Activated CD4-positive, alpha-beta T cell treated with anti-CD3 and anti-CD28 coated beads, Interleukin-2, amount 10 ng/mL, durations not matched to agents 24 days and 14 days (primary cell): ENCODE measurements at regions not wholly inside any gene's neighbourhood (a gene's known extent, or its start where the extent isn't known, plus 50 kb on each side); places are given as distances from the start of the nearest gene placed in this dataset.

Experiments
- DNase-seq: peaks from one replicate; pipeline ENCODE4 v3.0.0; 2022
- H3K27ac Mint-ChIP-seq: one replicate; pipeline ENCODE4 v1.8.0; 2022; ENCODE audit warnings: mild to moderate bottlenecking, mixed read lengths
- H3K27me3 Mint-ChIP-seq: one replicate; pipeline ENCODE4 v1.8.0; 2022; ENCODE audit warnings: mixed read lengths
- H3K36me3 Mint-ChIP-seq: one replicate; pipeline ENCODE4 v1.8.0; 2022; ENCODE audit warnings: low read depth, mild to moderate bottlenecking, mixed read lengths
- H3K4me1 Mint-ChIP-seq: one replicate; pipeline ENCODE4 v1.8.0; 2021; ENCODE audit warnings: mixed read lengths
- H3K4me3 Mint-ChIP-seq: one replicate; pipeline ENCODE4 v1.8.0; 2022; ENCODE audit warnings: mild to moderate bottlenecking, moderate library complexity, mixed read lengths
- H3K9me3 Mint-ChIP-seq: one replicate; pipeline ENCODE4 v1.8.0; 2021; ENCODE audit warnings: mixed read lengths
- intact Hi-C: fragments of 100-400 bp; cut with micrococcal nuclease; formaldehyde crosslinking; loops from one replicate; pipeline ENCODE4 v1.15.1; 2023

- intact Hi-C loops: no loop called here
- H3K9me3 Mint-ChIP-seq: no peaks in the 10 kb centered on the region
- no peak overlapping the region for H3K4me3 Mint-ChIP-seq
- DNase-seq: no peak
- H3K4me1 Mint-ChIP-seq: no peaks in the 10 kb centered on the region
- H3K27ac Mint-ChIP-seq: no peak overlapping the region
- H3K36me3 Mint-ChIP-seq: no peaks in the 10 kb centered on the region
- H3K27me3 Mint-ChIP-seq: no peaks in the 10 kb centered on the region
Observed at GRCh38 chr3:117218641-117219048, 509.1 kb downstream of the TUSC7 start.

GRCh38 chr3:117219296-117219695 lies 509.7 kb downstream of the TUSC7 start:
- intact Hi-C loops: no loop called here
- Mint-ChIP-seq H3K27me3 (no peaks in the 10 kb centered on the region), H3K4me3 (no peak overlapping the region), H3K36me3 (no peaks in the 10 kb centered on the region), H3K9me3 (no peaks in the 10 kb centered on the region), H3K4me1 (no peaks in the 10 kb centered on the region), H3K27ac (no peak overlapping the region)
- DNase-seq: no peak

GRCh38 chr3:117226932-117227331 lies 517.4 kb downstream of the TUSC7 start:
- no peaks in the 10 kb centered on the region for H3K27me3 Mint-ChIP-seq
- peaks cover 3% of the 10 kb centered on the region for H3K9me3 Mint-ChIP-seq
- no peaks in the 10 kb centered on the region for H3K4me1 Mint-ChIP-seq
- no peak overlapping the region for H3K27ac Mint-ChIP-seq
- no peak overlapping the region for H3K4me3 Mint-ChIP-seq
- no peaks in the 10 kb centered on the region for H3K36me3 Mint-ChIP-seq
- DNase-seq: no peak
- intact Hi-C loops: no loop called here

- Mint-ChIP-seq H3K27me3 (no peaks in the 10 kb centered on the region), H3K36me3 (no peaks in the 10 kb centered on the region), H3K4me3 (no peak overlapping the region), H3K9me3 (peaks cover 3% of the 10 kb centered on the region), H3K4me1 (no peaks in the 10 kb centered on the region), H3K27ac (no peak overlapping the region)
- no peak for DNase-seq
- intact Hi-C loops: no loop called here
Observed at GRCh38 chr3:117228466-117228865, 518.9 kb downstream of the TUSC7 start.

- H3K36me3 Mint-ChIP-seq: no peaks in the 10 kb centered on the region
- no peak for DNase-seq
- intact Hi-C loops: no loop called here
Observed at GRCh38 chr3:117230924-117231323, 521.3 kb downstream of the TUSC7 start.

GRCh38 chr3:117234331-117234730 lies 524.8 kb downstream of the TUSC7 start:
- no peaks in the 10 kb centered on the region for H3K36me3 Mint-ChIP-seq
- no peak for DNase-seq
- no peaks in the 10 kb centered on the region for H3K27me3 Mint-ChIP-seq
- H3K4me3 Mint-ChIP-seq: no peak overlapping the region
- H3K9me3 Mint-ChIP-seq: peaks cover 3% of the 10 kb centered on the region
- no peaks in the 10 kb centered on the region for H3K4me1 Mint-ChIP-seq
- intact Hi-C loops: no loop called here
- no peak overlapping the region for H3K27ac Mint-ChIP-seq

More at GRCh38 chr3:117230924-117231323, 521.3 kb downstream of the TUSC7 start:
- Mint-ChIP-seq H3K9me3 (peaks cover 3% of the 10 kb centered on the region), H3K27me3 (no peaks in the 10 kb centered on the region), H3K4me1 (no peaks in the 10 kb centered on the region), H3K27ac (no peak overlapping the region), H3K4me3 (no peak overlapping the region)

GRCh38 chr3:117235304-117235703 lies 525.7 kb downstream of the TUSC7 start:
- Mint-ChIP-seq H3K4me3 (no peak overlapping the region), H3K36me3 (no peaks in the 10 kb centered on the region), H3K9me3 (no peaks in the 10 kb centered on the region), H3K4me1 (no peaks in the 10 kb centered on the region), H3K27me3 (no peaks in the 10 kb centered on the region), H3K27ac (no peak overlapping the region)
- no peak for DNase-seq
- intact Hi-C loops: no loop called here

GRCh38 chr3:117238806-117239205 lies 529.2 kb downstream of the TUSC7 start:
- H3K36me3 Mint-ChIP-seq: no peaks in the 10 kb centered on the region
- H3K9me3 Mint-ChIP-seq: no peaks in the 10 kb centered on the region
- H3K27me3 Mint-ChIP-seq: no peaks in the 10 kb centered on the region
- intact Hi-C loops: no loop called here
- H3K27ac Mint-ChIP-seq: no peak overlapping the region
- H3K4me1 Mint-ChIP-seq: no peaks in the 10 kb centered on the region
- H3K4me3 Mint-ChIP-seq: no peak overlapping the region
- no peak for DNase-seq

GRCh38 chr3:117243657-117244056 lies 534.1 kb downstream of the TUSC7 start:
- Mint-ChIP-seq H3K27ac (no peak overlapping the region), H3K27me3 (no peaks in the 10 kb centered on the region), H3K9me3 (no peaks in the 10 kb centered on the region), H3K4me3 (no peak overlapping the region), H3K4me1 (no peaks in the 10 kb centered on the region), H3K36me3 (no peaks in the 10 kb centered on the region)
- intact Hi-C loops: no loop called here
- DNase-seq: no peak

GRCh38 chr3:117246771-117247555 lies 537.4 kb downstream of the TUSC7 start:
- no peak for DNase-seq
- Mint-ChIP-seq H3K4me1 (no peaks in the 10 kb centered on the region), H3K9me3 (no peaks in the 10 kb centered on the region), H3K27me3 (no peaks in the 10 kb centered on the region), H3K27ac (no peak overlapping the region), H3K36me3 (no peaks in the 10 kb centered on the region), H3K4me3 (no peak overlapping the region)
- intact Hi-C loops: no loop called here

GRCh38 chr3:117248153-117248552 lies 538.6 kb downstream of the TUSC7 start:
- H3K27ac Mint-ChIP-seq: no peak overlapping the region
- no peaks in the 10 kb centered on the region for H3K4me1 Mint-ChIP-seq
- no peaks in the 10 kb centered on the region for H3K36me3 Mint-ChIP-seq
- H3K4me3 Mint-ChIP-seq: no peak overlapping the region
- no peaks in the 10 kb centered on the region for H3K27me3 Mint-ChIP-seq
- intact Hi-C loops: no loop called here
- no peaks in the 10 kb centered on the region for H3K9me3 Mint-ChIP-seq
- DNase-seq: no peak

- intact Hi-C loops: no loop called here
- no peaks in the 10 kb centered on the region for H3K36me3 Mint-ChIP-seq
- H3K27ac Mint-ChIP-seq: no peak overlapping the region
- DNase-seq: no peak
- no peaks in the 10 kb centered on the region for H3K4me1 Mint-ChIP-seq
- H3K4me3 Mint-ChIP-seq: no peak overlapping the region
- no peaks in the 10 kb centered on the region for H3K9me3 Mint-ChIP-seq
- H3K27me3 Mint-ChIP-seq: no peaks in the 10 kb centered on the region
Observed at GRCh38 chr3:117252208-117252607, 542.6 kb downstream of the TUSC7 start.

- Mint-ChIP-seq H3K4me3 (no peak overlapping the region), H3K9me3 (no peaks in the 10 kb centered on the region), H3K4me1 (no peaks in the 10 kb centered on the region), H3K36me3 (no peaks in the 10 kb centered on the region), H3K27me3 (no peaks in the 10 kb centered on the region), H3K27ac (no peak overlapping the region)
- intact Hi-C loops: no loop called here
- no peak for DNase-seq
Observed at GRCh38 chr3:117252651-117253050, 543.1 kb downstream of the TUSC7 start.

GRCh38 chr3:117253636-117254035 lies 544.1 kb downstream of the TUSC7 start:
- intact Hi-C loops: no loop called here
- no peak overlapping the region for H3K27ac Mint-ChIP-seq
- H3K9me3 Mint-ChIP-seq: no peaks in the 10 kb centered on the region
- no peak overlapping the region for H3K4me3 Mint-ChIP-seq
- no peaks in the 10 kb centered on the region for H3K4me1 Mint-ChIP-seq
- H3K36me3 Mint-ChIP-seq: no peaks in the 10 kb centered on the region
- H3K27me3 Mint-ChIP-seq: no peaks in the 10 kb centered on the region
- no peak for DNase-seq

GRCh38 chr3:117254985-117255384 lies 545.4 kb downstream of the TUSC7 start:
- Mint-ChIP-seq H3K27me3 (no peaks in the 10 kb centered on the region), H3K9me3 (no peaks in the 10 kb centered on the region), H3K27ac (no peak overlapping the region), H3K4me3 (no peak overlapping the region), H3K4me1 (no peaks in the 10 kb centered on the region), H3K36me3 (no peaks in the 10 kb centered on the region)
- intact Hi-C loops: no loop called here
- no peak for DNase-seq
